ENCODE measurements at regions not wholly inside any gene's neighbourhood (a gene's known extent, or its start where the extent isn't known, plus 50 kb on each side); places are given as distances from the start of the nearest gene placed in this dataset.

GRCh38 chr21:43318841-43319781 is 107.8 kb downstream of the SIK1 start:
- no peak for DNase-seq (ENCODE audit: low read depth in 3 of 3, low spot score in 1 of 3)

GRCh38 chr21:43318368-43318767 is 108.6 kb downstream of the SIK1 start:
- no peak for DNase-seq (ENCODE audit: low read depth in 3 of 3, low spot score in 1 of 3)

- DNase-seq (ENCODE audit: low read depth in 3 of 3, low spot score in 1 of 3), result no peak
These were observed 109.0 kb downstream of the SIK1 start for GRCh38 chr21:43317959-43318358.

DNA sequence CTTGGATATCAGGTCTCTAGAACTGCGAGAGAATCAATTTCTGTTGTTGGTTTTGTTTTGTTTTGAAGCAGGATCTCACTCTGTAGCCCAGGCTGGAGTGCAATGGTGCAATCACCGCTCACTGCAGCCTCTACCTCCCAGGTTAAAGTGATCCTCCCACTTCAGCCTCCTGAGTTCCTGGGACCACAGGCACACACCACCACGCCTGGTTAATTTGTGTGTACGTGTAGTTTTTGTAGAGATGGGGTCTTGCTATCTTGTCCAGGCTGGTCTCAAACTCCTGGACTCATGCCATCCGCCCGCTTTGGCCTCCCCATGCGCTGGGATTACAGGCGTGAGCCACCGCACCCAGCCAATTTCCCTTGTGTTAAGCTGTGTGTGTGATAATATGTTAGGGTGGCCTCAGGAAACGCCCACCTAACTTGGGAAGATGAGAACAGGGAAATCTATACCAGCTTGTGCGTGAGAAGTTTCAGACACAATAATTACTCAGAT is 109.6 kb downstream of the SIK1 start:
- no peak for DNase-seq (ENCODE audit: low read depth in 3 of 3, low spot score in 1 of 3)

DNA sequence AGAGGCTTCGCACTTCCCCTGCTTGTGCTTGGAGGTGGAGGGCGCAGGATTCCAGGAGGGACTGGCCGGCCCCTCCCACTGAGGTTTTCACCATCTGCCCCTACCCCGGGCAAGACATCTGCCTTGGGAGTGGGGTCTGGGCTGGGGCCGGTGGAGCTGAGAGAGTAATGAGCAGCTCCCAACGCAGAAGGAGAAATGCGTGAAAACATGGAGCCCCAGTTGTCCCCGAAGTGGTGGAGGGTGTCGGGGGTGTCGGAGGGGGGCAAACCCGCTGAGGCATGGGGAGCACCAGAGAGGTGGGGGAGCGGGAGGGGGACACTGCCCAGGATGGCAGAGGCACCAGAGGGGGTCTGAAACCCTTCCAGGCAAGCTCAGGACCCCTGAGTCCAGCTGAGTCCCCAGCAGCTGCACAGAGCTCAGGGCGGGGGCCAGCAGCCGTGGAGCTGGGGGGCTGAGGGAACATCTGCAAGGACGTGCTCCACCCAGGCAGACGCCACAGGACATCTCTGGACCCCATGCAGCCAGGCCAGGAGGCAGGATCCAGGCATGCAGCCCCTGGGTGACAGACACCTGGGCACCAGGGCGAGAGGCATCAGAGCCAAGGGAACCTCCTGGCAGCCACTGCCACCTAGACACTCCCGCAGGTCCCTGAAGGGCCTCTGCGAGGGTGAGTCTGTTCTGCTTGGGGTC is 110.6 kb downstream of the SIK1 start:
- DNase-seq (ENCODE audit: low read depth in 3 of 3, low spot score in 1 of 3), result no peak

DNA sequence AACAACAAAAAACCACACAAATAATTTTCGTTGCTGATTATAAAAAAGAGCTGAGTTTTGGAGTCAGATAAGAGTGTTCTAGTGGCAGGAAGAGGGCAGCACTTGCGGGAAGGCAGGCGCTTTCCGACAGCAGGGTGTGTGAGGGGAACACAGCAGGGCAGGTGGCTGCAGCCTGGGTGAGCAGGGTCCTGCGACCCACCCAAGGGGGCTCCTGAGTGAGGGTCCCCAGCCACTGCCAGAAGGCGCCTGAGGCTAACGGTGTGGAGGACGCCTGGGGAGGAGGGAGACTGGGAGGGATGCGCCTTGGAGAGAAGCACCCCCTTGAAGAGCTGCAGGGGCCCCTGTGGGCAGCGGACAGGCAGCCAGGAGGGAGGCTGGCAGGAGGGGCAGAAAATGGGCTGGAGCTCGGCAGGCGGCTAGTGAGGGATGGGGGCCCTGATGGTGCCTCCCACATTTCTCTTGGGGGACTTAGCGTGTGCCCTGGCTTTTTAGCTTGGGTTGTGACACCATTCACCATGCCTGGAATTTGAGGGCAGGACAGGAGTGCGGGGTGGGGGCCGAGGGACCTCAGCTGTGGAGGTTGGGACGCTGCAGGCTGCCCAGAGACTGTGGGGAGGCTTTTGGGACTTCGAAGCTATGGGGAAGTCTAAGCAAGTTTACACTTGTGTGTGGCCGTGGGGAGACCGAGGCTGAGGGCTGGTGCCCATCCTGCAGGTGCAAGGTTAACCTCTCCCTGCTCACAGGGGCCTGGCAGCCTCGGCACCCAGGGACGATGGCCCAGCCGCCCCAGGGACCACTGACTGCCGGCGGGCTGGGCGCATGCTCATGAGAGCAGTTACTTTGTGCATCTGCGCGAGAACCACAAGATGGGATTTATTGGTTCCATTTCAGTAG is 111.4 kb downstream of the SIK1 start:
- no peak for DNase-seq (ENCODE audit: low read depth in 3 of 3, low spot score in 1 of 3)

DNA sequence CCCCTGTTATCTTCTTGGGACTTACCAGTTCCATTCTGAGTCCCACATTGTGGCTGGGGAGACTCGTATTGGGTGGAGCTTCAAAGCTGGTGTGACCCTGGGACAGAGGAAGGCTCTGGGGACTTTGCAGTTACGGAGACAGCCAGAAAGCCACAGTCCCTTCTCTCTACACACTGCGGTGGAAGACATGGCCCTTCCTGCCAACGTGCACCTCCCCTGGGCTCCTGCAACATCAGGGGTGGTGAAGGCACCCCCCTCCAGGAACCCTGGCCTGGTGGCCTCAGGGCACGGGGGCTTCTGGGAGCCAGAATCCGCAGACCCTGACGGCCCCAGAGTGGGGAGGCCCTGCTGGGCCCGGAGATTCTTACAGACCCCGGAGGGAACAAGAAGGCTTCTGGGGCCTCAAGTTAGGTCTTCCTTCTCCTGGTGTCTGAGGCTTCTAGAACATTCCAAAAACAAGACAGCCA is 113.0 kb downstream of the SIK1 start:
- DNase-seq (ENCODE audit: low read depth in 3 of 3, low spot score in 1 of 3), result no peak

- DNase-seq (ENCODE audit: low read depth in 3 of 3, low spot score in 1 of 3), result no peak
These were observed 113.6 kb downstream of the SIK1 start for GRCh38 chr21:43313221-43313938.

DNA sequence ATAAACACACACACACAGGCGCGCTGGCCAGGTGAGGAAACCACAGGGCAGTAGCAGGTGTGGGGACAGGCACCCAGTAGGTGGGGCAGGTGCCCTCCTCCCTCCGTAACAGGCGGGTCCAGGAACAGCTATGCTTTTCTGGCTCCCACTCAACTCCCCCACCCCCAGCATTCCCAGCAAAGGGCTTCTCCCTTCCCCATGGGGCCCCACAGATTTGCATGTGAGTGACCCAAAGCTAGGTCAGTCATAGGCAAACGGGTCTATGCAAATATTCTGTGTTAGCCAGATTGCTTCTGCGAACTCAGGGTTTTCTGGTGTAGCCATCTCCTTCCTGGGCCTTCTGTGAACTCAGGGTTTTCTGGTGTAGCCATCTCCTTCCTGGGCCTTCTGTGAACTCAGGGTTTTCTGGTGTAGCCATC is 114.2 kb downstream of the SIK1 start:
- no peak for DNase-seq (ENCODE audit: low read depth in 3 of 3, low spot score in 1 of 3)

- DNase-seq (ENCODE audit: low read depth in 3 of 3, low spot score in 1 of 3), result no peak
These were observed 114.9 kb downstream of the SIK1 start for GRCh38 chr21:43312011-43312410.

DNA sequence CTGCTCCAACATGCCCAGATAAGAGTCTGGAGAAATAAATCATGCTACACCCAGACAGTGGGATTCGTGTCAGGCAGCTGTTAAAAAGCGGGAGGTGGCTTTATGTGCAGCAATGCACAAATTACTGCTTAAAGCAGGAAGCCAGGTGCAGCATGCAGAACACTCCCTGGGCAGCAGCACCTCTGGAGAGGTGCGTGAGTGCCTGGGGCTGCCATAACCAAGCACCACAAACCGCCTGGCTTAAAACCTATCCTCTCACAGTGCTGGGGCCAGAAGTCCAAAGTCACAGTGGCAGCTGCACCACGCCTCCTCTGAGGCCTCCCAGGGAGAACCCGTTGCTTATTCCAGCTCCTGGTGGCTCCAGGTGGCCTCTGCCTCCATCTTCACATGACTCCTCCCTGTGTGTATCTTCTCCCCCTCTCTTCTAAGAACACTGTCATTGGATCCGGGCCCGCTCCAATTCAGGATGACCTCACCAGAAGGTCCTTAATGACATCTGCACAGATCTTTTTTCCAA is 115.6 kb downstream of the SIK1 start:
- DNase-seq (ENCODE audit: low read depth in 3 of 3, low spot score in 1 of 3), result no peak

DNA sequence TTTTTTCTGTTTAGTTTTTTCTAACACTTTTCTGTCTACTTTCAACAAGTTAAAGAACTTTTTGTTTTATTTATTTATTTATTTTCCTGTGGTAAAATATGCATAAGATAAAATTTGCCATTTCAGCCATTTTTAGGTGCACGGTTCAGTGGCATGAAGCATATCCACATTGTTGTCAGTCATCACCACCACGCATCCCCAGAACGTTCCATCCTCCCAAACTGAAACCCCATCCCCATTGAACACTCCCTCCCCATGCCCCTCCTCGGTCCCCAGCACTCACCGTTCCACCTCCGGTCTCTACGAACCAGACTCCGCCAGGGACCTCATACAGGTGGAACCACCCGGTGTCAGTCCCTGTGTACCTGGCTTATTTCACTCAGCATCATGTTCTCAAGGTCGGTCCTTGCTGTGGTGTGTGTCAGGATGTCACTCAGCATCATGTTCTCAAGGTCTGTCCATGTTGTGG is 118.1 kb downstream of the SIK1 start:
- DNase-seq (ENCODE audit: low read depth in 3 of 3, low spot score in 1 of 3), result no peak

DNA sequence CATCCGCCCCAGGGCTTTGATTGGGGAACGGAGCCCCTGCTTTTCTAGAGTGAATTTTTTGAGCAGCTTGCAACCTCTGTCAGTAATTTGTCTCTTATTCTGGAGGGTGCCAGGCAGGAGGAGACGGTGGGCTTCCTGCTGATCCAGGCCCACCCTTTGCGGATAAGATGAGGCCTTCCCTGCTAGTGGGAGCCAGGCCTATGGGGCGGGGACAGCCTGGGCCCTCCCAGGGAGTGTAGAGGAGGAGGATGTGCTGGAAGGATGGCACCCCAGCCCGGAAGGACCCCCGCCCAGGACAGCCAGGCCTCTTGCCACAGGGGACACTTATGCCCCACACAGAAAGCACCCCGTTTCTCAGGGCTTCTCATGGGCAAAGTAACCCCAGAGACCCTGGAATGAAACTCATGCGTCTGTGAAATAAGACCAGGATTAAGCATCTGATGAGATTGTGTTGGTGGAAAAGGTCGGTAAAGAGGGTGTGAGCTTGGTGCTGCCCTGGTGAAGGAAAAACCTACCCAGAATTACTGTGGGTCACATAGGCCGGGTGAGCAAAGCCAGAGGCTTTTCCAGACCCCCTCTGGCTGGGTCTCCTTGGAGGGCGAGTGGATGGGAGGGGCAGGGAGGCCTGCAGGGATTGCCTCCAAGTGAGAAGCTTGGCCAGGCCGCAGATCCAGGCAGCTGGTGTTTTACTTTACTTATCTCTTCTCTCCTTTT is 118.7 kb downstream of the SIK1 start:
- DNase-seq (ENCODE audit: low read depth in 3 of 3, low spot score in 1 of 3), result no peak

DNA sequence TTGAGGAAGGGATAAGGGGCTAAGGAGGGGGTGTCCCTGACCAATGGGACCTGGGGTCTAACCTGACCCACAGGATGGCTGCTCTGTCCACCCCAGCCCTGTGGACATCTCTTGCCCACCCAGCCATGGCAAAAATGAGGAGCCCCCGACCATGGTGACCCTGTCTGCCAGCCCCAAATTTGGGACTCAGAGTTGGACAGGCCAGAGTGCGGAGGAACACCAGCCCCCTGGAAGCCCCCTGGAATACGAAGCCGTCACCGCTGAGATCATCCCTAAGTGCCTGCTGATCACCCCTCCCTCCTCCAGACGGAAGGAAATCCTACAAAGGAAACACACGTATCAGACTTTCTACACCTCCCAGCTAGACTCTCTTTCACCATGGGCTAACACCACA is 119.3 kb downstream of the SIK1 start:
- DNase-seq (ENCODE audit: low read depth in 3 of 3, low spot score in 1 of 3), result no peak

GRCh38 chr21:43306911-43307676 is 119.8 kb downstream of the SIK1 start:
- DNase-seq (ENCODE audit: low read depth in 3 of 3, low spot score in 1 of 3), result no peak

DNA sequence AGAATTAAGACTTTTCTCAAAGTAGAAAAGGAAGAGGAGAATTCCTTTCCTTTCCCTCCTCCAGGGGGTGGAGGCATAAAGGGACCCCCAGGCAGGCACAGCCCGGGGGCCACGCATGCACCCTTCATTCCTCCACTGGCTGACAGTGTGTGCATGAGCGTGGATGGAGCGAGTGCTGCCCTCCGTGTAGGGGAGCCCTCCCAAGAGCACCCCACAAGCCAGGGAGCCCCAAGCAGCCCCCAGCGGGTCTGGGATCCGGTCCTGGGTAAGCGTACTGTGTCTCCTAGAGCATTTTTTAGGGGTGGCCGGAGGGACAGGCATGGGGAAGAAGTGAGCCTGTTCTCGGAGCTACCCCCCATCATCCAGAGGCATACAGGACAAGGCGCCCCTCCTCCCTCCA is 120.5 kb downstream of the SIK1 start:
- no peak for DNase-seq (ENCODE audit: low read depth in 3 of 3, low spot score in 1 of 3)

- no peak for DNase-seq (ENCODE audit: low read depth in 3 of 3, low spot score in 1 of 3)
These were observed 121.1 kb downstream of the SIK1 start for GRCh38 chr21:43305811-43306311.

DNA sequence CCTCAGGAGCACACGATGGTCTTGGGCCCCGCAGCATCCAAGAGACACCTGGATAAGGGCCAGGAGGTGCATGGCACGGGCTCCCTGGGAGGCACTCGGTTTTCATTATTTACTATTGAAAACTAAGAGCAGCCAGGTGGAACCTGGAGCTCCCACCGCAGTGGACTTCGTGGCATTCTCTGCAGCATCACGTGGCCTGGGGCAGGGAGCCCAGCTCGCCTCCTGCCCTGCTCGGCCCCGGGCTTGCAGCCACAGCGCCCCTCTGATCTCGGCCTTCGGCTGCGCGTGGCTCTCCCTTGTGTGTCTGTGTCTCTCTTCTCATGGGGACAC is 121.6 kb downstream of the SIK1 start:
- DNase-seq (ENCODE audit: low read depth in 3 of 3, low spot score in 1 of 3), result no peak

All from stimulated activated CD4-positive, alpha-beta T cell treated with anti-CD3 and anti-CD28 coated beads, TNF-alpha, amount 100 ng/mL, for 1 hour (primary cell).